ENCODE measurements at regions not wholly inside any gene's neighbourhood (a gene's known extent, or its start where the extent isn't known, plus 50 kb on each side); places are given as distances from the start of the nearest gene placed in this dataset.
"Not testable (repeated sequence)": the region's sequence is repeated elsewhere in the genome, so short reads cannot be mapped to it uniquely, and the experiment has no call there.

- no peak overlapping the region for H3K4me3 ChIP-seq (replicated peaks; ENCODE audit: low read depth, low read length)
- TF ChIP-seq, protein P1, sequence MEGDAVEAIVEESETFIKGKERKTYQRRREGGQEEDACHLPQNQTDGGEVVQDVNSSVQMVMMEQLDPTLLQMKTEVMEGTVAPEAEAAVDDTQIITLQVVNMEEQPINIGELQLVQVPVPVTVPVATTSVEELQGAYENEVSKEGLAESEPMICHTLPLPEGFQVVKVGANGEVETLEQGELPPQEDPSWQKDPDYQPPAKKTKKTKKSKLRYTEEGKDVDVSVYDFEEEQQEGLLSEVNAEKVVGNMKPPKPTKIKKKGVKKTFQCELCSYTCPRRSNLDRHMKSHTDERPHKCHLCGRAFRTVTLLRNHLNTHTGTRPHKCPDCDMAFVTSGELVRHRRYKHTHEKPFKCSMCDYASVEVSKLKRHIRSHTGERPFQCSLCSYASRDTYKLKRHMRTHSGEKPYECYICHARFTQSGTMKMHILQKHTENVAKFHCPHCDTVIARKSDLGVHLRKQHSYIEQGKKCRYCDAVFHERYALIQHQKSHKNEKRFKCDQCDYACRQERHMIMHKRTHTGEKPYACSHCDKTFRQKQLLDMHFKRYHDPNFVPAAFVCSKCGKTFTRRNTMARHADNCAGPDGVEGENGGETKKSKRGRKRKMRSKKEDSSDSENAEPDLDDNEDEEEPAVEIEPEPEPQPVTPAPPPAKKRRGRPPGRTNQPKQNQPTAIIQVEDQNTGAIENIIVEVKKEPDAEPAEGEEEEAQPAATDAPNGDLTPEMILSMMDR (IDR thresholded peaks at IDR 0.05; ENCODE audit: insufficient read depth, low read length, poor library complexity, severe bottlenecking): no peak
- DNase-seq (ENCODE audit: extremely low read depth, insufficient read length): peak; percentile 59
- H3K36me3 ChIP-seq (ENCODE audit: control insufficient read depth, insufficient read depth, low read length): no peaks in the 10 kb centered on the region
- no peaks in the 10 kb centered on the region for H3K27me3 ChIP-seq (replicated peaks; ENCODE audit: control insufficient read depth, insufficient read depth, low read length)
Observed at GRCh38 chr7:104956753-104957450, 57.1 kb upstream of the KMT2E start.

DNA sequence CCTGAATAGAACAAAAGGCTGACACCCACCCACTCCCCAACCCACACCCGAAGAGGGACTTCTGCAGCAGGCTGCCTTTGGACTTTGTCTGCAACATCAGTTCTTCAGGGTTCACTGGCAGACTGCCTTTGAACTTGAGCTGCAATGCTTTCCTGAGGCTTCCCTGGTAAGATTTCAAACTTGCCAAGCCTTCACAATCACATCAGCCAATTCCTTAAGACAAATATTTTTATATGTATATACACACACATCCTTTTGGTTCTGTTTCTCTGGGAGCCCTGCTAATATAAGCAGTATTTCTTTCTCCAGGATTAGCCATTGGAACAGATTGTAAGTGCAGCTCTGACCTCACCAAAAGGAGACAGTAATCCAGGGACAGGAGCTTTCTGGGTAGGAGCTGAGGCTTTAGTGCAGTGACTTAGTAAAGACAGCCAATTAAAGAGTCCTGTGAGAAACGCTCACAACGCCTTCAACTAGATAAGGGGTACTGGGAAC lies 55.6 kb upstream of the KMT2E start:
- TF ChIP-seq, protein P1 (IDR thresholded peaks at IDR 0.05; ENCODE audit: insufficient read depth, low read length, poor library complexity, severe bottlenecking): no peak
- no peak for DNase-seq (ENCODE audit: extremely low read depth, insufficient read length)
- H3K36me3 ChIP-seq (ENCODE audit: control insufficient read depth, insufficient read depth, low read length): no peaks in the 10 kb centered on the region
- H3K4me3 ChIP-seq (replicated peaks; ENCODE audit: low read depth, low read length): no peak overlapping the region
- H3K27me3 ChIP-seq (replicated peaks; ENCODE audit: control insufficient read depth, insufficient read depth, low read length): no peaks in the 10 kb centered on the region

GRCh38 chr7:104959483-104959882 lies 54.5 kb upstream of the KMT2E start:
- H3K4me3 ChIP-seq (replicated peaks; ENCODE audit: low read depth, low read length); H3K27me3 ChIP-seq (replicated peaks; ENCODE audit: control insufficient read depth, insufficient read depth, low read length); DNase-seq (ENCODE audit: extremely low read depth, insufficient read length); H3K36me3 ChIP-seq (ENCODE audit: control insufficient read depth, insufficient read depth, low read length): not testable (repeated sequence)

DNA sequence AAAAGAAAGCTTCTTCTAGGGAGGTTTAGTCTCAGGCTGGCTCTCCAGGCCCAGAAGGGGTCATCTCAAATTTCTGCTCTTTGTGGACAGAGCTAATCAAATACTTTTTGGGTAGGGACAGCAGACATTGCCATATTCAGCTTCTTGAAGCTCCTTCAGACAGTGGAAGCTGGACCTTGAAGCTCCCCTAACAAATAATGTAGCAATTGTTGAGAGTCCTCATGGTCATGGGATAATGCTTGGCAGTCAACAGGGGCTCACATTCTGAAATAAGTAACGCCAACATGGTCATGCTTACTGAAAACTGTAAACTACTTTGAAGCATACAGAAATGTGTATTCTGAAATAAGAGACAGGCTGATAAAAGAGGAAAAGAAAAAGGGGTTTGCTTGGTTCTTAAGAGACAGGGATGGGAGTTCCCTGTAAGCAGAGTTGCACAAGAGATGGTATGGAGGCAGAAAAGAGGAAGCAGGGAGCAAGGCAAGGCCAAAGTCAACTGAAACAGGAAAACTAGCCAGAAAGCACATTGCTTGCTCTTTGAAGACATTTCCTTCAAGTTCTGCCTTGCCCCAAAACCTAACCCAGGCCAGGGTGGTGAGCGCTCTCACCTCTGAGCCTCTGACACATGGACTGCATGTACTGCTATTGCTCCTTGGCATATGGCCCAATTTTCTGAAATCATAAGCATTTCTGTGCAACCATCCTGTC lies 53.1 kb upstream of the KMT2E start:
- H3K36me3 ChIP-seq (ENCODE audit: control insufficient read depth, insufficient read depth, low read length): no peaks in the 10 kb centered on the region
- H3K4me3 ChIP-seq (replicated peaks; ENCODE audit: low read depth, low read length): no peak overlapping the region

DNA sequence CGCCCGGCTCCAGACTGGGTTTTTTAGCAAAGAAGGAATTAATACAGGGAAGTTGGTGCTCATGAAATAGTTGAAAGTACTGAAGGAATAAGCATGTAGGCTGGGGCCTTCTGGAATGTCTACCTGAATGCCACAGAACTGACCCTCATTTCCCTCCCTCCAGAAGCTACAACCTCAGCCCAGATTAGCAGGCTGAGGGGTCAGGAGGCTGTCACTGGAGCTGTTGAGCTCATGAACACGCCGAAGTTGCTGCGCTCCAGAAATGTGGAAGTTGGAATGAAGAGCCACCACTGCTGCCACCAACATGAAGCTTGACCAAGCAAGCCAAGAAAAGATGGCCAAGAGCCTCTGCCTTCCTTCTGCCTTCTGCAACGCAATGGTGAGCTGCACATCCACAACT lies 52.2 kb upstream of the KMT2E start:
- no peak for DNase-seq (ENCODE audit: extremely low read depth, insufficient read length)
- Histone ChIP-seq H3K36me3 (ENCODE audit: control insufficient read depth, insufficient read depth, low read length) (no peaks in the 10 kb centered on the region), H3K27me3 (replicated peaks; ENCODE audit: control insufficient read depth, insufficient read depth, low read length) (no peaks in the 10 kb centered on the region), H3K4me3 (replicated peaks; ENCODE audit: low read depth, low read length) (no peak overlapping the region)
- TF ChIP-seq, protein P1 (IDR thresholded peaks at IDR 0.05; ENCODE audit: insufficient read depth, low read length, poor library complexity, severe bottlenecking): no peak

More for the DNA sequence above, 53.1 kb upstream of the KMT2E start:
- TF ChIP-seq, protein P1 (IDR thresholded peaks at IDR 0.05; ENCODE audit: insufficient read depth, low read length, poor library complexity, severe bottlenecking): no peak
- DNase-seq (ENCODE audit: extremely low read depth, insufficient read length): no peak
- no peaks in the 10 kb centered on the region for H3K27me3 ChIP-seq (replicated peaks; ENCODE audit: control insufficient read depth, insufficient read depth, low read length)

DNA sequence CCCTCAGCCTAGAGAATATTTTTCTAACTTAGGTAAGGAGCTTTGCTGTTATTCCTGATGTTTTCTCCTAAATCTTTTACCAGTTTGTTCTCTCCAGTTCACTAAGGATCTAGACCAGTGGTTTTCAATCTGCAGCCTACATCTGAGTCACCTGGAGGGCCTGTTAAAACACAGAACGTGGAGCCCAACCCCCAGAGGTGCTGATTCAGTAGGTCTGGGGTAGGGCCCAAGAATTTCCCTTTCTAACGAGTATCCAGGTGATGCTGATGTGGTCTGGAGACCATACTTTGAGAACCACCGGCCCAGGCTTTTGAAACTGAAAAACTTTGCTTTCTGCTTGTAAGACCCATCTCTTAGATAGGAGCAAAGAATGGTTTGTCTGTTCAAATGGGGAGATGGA lies 51.2 kb upstream of the KMT2E start:
- TF ChIP-seq, protein P1 (IDR thresholded peaks at IDR 0.05; ENCODE audit: insufficient read depth, low read length, poor library complexity, severe bottlenecking): no peak
- Histone ChIP-seq H3K36me3 (ENCODE audit: control insufficient read depth, insufficient read depth, low read length) (no peaks in the 10 kb centered on the region), H3K4me3 (replicated peaks; ENCODE audit: low read depth, low read length) (no peak overlapping the region), H3K27me3 (replicated peaks; ENCODE audit: control insufficient read depth, insufficient read depth, low read length) (no peaks in the 10 kb centered on the region)
- no peak for DNase-seq (ENCODE audit: extremely low read depth, insufficient read length)

Measured in GM06990 (cell line).